Mammary epithelial cell (primary cell): ENCODE measurements at regions not wholly inside any gene's neighbourhood (a gene's known extent, or its start where the extent isn't known, plus 50 kb on each side); places are given as distances from the start of the nearest gene placed in this dataset.

Experiments used
- EZH2 ChIP-seq: IDR thresholded peaks from 2 replicates; pipeline ENCODE4 v1.6.1; 2012; ENCODE audit warnings: low read length, inconsistent platforms, borderline replicate concordance
- TF ChIP-seq, protein P1 (sequence below), 2 donors: IDR thresholded peaks in 1 of 2; conservative IDR thresholded peaks in 1 of 2; 2 replicates each; pipeline ENCODE4 v1.5.1; 2011 to 2012; ENCODE audit warnings: inconsistent platforms in 2 of 2, low read length in 2 of 2, mild to moderate bottlenecking in 2 of 2, control low read depth in 1 of 2, low read depth in 1 of 2; ENCODE audit not compliant: insufficient read depth in 1 of 2; ENCODE audit errors: extremely low read depth in 1 of 2

DNA sequence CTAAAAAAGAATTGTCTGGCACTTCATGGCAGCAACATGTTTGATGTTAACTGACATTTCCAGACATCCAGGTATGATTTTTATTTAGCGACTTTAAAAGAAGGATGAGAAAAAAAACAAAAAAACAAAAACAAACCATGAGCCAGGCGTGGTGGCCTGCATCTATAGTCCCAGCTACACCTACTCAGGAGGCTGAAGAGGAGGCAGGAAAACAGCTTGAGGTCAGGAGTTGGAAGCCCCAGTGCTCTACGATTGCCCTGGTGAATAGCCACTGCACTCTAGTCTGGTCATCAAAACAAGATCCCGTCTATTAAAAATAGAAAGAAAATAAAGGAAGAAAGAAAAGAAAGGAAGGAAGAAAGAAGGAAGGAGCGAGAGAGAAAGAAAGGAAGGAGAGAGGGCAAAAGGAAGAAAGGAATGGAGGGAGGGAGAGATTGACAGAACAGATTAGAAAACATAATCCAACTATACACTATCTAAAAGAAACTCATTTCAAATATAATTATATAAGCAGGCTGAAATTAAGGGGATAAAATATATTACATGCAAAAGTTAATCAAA lies 141.6 kb downstream of the TRIM27 start:
- TF ChIP-seq, protein P1, sequence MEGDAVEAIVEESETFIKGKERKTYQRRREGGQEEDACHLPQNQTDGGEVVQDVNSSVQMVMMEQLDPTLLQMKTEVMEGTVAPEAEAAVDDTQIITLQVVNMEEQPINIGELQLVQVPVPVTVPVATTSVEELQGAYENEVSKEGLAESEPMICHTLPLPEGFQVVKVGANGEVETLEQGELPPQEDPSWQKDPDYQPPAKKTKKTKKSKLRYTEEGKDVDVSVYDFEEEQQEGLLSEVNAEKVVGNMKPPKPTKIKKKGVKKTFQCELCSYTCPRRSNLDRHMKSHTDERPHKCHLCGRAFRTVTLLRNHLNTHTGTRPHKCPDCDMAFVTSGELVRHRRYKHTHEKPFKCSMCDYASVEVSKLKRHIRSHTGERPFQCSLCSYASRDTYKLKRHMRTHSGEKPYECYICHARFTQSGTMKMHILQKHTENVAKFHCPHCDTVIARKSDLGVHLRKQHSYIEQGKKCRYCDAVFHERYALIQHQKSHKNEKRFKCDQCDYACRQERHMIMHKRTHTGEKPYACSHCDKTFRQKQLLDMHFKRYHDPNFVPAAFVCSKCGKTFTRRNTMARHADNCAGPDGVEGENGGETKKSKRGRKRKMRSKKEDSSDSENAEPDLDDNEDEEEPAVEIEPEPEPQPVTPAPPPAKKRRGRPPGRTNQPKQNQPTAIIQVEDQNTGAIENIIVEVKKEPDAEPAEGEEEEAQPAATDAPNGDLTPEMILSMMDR (conservative IDR thresholded peaks at IDR 0.05 in 1 of 2, IDR thresholded peaks at IDR 0.05 in 1 of 2; ENCODE audit: extremely low read depth in 1 of 2, insufficient read depth in 1 of 2, low read depth in 1 of 2, low read length in 2 of 2) = no peak
- no peak for TF ChIP-seq EZH2
